A172 (cell line): ENCODE measurements at regions not wholly inside any gene's neighbourhood (a gene's known extent, or its start where the extent isn't known, plus 50 kb on each side); places are given as distances from the start of the nearest gene placed in this dataset.
"Not testable (repeated sequence)": the region's sequence is repeated elsewhere in the genome, so short reads cannot be mapped to it uniquely, and the experiment has no call there.

Experiments
- DNase-seq: peaks from one replicate; pipeline ENCODE4 v3.0.0-alpha.2; 2015; ENCODE audit warnings: low spot score

DNA sequence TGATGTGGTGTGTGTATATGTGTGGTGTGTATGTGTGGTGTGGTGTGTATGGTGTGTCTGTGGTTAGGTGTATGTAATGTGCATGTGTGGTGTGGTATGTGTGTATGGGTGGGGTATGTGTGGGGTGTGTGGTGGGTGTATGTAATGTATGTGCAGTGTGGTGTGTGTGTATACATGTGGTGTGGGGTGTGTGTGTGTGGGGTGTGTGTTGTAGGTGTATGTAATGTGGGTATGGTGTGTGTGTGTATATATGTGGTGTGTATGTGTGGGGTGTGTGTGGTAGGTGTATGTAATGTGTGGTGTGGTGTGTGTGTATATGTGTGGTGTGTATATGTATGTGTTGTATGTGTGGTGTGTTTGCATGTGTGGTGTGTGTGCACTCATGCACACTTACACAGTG lies 84.8 kb upstream of the ID2 start:
- DNase-seq = no peak

- no peak for DNase-seq
Observed at GRCh38 chr2:8597559-8598225, 84.2 kb upstream of the ID2 start.

- peak; percentile 96 for DNase-seq
Observed at GRCh38 chr2:8598295-8599165, 83.3 kb upstream of the ID2 start.

GRCh38 chr2:8599421-8600242 lies 82.2 kb upstream of the ID2 start:
- DNase-seq = no peak

DNA sequence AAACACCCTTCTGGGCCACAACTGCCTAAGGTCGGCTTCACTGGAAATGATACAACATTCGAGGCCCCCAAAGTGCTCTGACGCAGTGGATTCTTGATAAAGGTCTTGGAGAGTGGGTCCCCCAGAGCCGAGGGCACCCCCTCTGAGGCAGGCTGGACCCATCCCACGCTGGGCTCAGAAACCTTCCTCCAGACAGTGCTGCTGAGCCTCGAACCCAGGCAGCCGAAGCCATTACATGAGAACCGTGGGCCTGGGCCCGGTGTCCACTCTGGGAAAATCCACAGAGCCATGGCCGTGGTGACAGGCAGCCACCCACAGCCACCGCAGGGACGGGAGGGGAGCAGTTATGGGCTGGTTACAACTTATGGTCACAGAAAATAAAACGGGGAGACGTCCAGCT lies 81.4 kb upstream of the ID2 start:
- no peak for DNase-seq

DNA sequence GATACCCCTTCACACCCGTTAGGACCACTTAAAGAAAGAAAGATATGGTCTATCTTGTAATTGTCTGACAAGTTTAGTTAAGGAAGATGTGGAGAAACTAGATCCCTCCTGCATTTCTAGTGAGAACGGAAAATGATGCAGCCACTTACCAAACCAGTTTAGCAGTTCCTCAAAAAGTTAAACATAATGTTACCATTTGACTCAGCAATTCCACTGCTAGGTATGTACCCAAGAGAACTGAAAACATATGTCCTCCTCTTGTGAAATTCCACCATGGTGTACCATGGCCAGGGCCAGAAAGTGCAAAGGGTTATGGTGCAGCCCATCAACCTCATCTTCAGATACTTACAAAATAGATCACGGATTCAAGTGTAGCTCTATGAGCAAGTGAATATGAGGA lies 79.0 kb upstream of the ID2 start:
- no peak for DNase-seq

DNA sequence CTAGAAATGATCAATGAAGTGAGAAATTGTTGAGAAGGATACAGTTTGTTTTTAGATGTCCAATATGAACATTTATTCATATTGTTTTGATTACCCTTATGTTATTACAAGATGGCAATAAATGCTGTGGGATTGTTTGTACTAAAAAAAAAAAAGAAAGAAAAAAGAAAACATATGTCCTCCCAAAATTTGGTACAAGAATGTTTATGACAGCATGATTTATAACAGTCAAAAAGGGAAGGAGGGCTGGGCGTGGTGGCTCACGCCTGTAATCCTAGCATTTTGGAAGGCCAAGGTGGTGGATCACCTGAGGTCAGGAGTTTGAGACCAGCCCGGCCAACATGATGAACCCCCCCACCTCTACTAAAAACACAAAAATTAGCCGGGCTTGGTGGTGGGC lies 78.5 kb upstream of the ID2 start:
- not testable (repeated sequence) for DNase-seq

DNA sequence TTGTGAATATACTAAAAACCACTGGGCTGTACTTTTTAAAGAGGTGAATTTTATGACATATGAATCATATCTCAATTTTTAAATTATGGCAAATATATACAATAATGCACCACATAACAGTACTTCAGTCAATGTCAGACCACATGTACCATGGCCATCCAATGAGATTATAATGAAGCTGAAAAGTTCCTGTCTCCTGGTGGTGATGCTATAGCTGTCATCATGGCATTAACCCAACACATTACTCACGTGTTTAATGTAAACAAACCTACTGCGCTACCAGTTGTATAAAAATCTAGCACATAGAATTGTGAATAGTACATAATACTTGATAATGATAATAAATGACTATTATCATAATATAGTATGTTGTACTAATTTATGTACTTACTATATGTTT lies 77.6 kb upstream of the ID2 start:
- no peak for DNase-seq

DNA sequence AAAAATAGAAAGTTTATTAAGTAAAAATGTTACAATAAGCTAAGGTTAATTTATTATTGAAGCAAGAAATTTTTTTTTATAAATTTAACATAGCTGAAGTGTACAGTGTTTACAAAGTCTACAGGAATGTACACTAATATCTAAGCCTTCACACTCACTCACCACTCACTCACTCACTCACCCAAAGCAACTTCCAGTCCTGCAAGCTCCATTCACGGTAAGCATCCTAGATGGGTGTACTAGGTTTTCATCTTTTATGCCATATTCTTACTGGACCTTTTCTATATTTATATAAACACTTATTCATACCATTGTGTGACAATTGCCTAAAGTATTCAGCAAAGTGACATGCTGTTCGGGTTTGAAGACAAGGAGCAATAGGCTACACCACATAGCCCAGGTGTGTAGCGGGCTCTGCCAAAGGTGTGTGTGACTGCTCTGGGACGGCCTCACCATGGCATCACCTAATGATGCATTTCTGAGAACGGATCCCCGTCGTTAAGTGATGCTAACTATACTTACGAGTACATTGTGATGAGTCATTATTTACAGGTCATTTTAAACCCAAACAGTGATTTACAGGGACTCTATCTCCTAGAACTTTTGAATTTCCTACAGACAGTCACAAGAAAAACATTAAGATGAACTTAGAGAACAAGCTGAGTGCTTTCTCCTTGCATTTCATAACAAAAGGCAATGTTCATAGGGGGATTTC lies 76.3 kb upstream of the ID2 start:
- peak; percentile 72 for DNase-seq

GRCh38 chr2:8606226-8606625 lies 75.6 kb upstream of the ID2 start:
- DNase-seq = no peak

DNA sequence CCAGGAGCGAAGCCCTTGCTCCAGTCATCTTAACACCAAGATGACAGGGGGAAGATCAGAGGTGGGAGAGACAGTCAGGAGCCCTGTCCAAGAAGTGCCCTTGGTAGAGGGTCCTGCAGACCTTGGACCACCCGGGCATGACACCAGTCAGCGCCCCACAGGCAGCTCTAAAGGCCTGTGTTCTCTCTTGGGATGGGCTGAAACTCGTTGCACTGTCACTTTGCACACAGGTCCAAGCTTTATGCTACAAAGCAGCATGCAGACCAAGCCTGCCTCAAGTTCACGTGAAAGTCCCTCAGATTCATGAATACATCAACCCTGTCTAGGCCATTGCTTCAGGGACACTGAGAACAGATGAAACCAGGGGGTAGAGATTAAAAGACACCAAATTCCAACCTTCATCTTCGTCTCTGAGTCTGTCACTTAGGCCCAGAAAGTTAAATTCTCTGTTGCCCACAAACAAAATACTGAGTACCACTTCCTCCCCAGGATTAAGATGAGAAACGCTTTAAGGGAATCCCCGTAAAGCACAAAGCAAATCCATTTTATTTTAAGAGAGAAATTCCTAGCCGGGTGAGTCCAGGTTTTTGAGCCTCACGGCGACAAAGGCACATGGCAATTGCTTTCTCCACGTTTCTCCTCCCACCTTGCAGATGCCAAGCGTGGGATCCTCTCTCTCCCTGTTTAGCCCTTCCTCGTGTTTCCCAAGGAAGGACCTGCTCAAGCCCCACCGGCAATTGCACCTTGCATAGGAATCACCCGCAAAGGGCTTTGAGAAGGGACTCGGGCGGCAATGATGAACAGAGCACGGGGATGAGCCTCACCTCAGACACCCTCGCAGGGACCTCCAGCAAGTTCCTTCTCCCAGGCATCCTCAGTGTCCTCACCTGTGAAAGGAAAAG lies 75.0 kb upstream of the ID2 start:
- DNase-seq = no peak

DNA sequence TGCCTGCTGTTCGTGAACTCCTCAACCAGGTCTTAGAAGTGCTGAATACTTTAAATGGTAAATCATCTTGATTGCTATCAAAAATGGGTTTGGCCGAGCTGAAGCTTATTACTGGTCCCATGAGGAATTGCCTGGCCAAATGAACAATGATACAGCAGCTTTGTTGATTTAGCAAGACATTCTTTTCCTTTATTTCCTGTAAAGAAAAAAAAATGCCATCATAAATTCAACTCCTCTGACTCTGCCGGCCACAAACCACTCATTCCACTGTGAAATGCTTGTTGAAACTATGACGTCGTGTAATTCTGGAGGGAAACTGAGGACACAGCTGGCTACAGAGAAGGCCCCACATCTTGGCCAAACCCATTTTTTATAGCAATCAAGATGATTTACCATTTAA lies 74.2 kb upstream of the ID2 start:
- DNase-seq = peak; percentile 84

- peak; percentile 37 for DNase-seq
Observed at GRCh38 chr2:8608411-8608954, 73.4 kb upstream of the ID2 start.

DNA sequence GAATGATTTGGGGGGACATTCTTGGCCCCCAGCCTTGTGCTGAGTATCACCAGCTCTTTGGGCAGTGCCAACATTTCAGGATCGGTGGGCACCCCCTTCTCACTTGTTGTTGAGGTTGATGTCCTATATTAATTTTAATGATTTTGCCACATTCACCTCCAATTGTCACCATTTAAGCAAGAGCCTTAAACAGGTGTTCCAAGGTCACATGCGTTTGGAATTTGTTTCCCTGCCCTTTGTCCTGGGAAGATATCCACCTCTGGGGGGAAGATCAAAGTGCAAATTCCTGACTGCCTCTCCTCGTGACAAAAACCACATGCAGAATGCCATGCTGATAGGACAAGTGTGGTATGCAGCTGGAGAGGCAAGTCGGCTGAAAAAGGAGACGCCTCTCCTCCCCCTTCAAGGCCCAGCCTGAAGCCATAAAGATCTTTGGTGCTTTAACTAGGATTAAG lies 72.5 kb upstream of the ID2 start:
- peak; percentile 64 for DNase-seq

DNA sequence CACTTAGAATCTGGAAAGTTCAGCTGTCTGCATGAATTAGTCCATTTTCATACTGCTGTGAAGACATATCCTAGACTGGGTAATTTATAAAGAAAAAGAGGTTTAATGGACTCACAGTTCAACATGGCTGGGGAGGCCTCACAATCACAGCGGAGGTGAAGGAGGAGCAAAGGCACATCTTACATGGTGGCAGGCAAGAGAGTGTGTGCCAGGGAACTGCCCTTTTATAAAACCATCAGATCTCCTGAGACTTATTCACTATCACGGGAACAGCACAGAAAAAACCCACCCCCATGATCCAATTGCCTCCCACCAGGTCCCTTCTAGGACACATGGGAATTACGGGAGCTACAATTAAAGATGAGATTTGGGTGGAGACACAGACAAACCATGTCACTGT lies 71.1 kb upstream of the ID2 start:
- DNase-seq = not testable (repeated sequence)

DNA sequence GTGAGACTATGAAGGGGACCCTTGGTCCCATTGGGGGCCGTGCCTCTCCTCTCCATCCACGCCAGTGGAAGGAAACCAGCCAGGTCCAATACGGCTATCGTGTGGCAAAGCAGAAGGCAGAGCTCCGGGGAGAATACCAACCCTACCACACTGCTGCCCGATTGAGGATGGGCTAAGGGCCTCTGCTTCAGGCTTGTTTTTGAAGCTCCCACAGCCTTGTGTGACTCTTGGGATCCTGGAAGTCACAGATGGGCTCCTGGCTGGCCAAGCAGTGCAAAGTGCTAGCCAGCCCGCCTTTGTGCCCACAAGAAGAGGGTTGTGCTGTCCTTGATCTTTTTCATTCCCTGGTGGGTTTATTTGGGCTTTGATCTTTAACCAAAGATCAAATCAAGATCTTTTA lies 70.6 kb upstream of the ID2 start:
- no peak for DNase-seq

GRCh38 chr2:8611700-8612099 lies 70.2 kb upstream of the ID2 start:
- no peak for DNase-seq

DNA sequence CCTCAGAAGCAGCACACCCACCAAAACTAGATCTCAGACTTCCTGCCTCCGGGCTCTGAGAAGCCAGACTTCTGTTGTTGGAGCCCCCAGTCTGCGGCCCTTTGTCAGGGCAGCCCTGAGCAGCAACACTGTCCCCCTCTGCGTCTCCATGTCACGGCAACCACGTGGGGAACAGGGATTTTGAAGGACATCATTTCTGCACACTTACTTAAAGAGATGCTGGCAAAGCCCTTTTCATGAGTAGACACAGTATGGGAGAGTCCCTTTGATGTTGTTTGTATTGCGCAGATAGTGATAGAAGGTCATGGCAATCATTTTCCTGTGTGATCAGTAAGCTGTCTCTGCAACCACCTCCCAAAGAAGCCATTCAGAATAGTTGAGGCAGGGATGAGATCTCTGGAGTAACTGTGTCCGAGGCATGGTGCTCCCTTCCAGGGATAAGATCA lies 69.1 kb upstream of the ID2 start:
- DNase-seq = no peak

GRCh38 chr2:8613207-8613999 lies 68.5 kb upstream of the ID2 start:
- not testable (repeated sequence) for DNase-seq
